C1 segment of cervical spinal cord (tissue), 14 donors: ENCODE measurements at regions not wholly inside any gene's neighbourhood (a gene's known extent, or its start where the extent isn't known, plus 50 kb on each side); places are given as distances from the start of the nearest gene placed in this dataset.
"Not testable (repeated sequence)": the region's sequence is repeated elsewhere in the genome, so short reads cannot be mapped to it uniquely, and the experiment has no call there.

Experiments used
- DNase-seq, 14 donors: peaks; one replicate each; lab custom pipeline; 2025; lab: John Stamatoyannopoulos, UW

- no peak for DNase-seq
Measured at GRCh38 chr5:56426693-56427092, 193.6 kb upstream of the ANKRD55 start.

GRCh38 chr5:56422076-56422762 is 189.1 kb upstream of the ANKRD55 start:
- no peak for DNase-seq

GRCh38 chr5:56421246-56422075 is 188.3 kb upstream of the ANKRD55 start:
- no peak for DNase-seq

- DNase-seq: no peak
Measured at GRCh38 chr5:56420323-56420722, 187.2 kb upstream of the ANKRD55 start.

- DNase-seq: no peak
Measured at GRCh38 chr5:56419667-56420066, 186.5 kb upstream of the ANKRD55 start.

GRCh38 chr5:56415356-56415765 is 182.2 kb upstream of the ANKRD55 start:
- peak in 7 of 14 donors; percentile 4 to 53 (median 22) for DNase-seq

- DNase-seq: no peak
Measured at GRCh38 chr5:56414066-56414465, 180.9 kb upstream of the ANKRD55 start.

GRCh38 chr5:56413546-56413945 is 180.4 kb upstream of the ANKRD55 start:
- DNase-seq: no peak

- DNase-seq: peak in 7 of 14 donors; percentile 8 to 57 (median 40)
Measured at GRCh38 chr5:56412601-56413379, 179.7 kb upstream of the ANKRD55 start.

- no peak for DNase-seq
Measured at GRCh38 chr5:56410696-56411095, 177.6 kb upstream of the ANKRD55 start.

- DNase-seq: peak in 5 of 14 donors; percentile 9 to 84 (median 20)
Measured at GRCh38 chr5:56409331-56410190, 176.4 kb upstream of the ANKRD55 start.

- no peak for DNase-seq
Measured at GRCh38 chr5:56406838-56407237, 173.7 kb upstream of the ANKRD55 start.

- DNase-seq: no peak
Measured at GRCh38 chr5:56406221-56406620, 173.1 kb upstream of the ANKRD55 start.

- no peak for DNase-seq
Measured at GRCh38 chr5:56405116-56405908, 172.2 kb upstream of the ANKRD55 start.

GRCh38 chr5:56402266-56403220 is 169.4 kb upstream of the ANKRD55 start:
- peak in 1 of 14 donors; percentile 17 for DNase-seq

GRCh38 chr5:56397796-56398195 is 164.7 kb upstream of the ANKRD55 start:
- not testable (repeated sequence) for DNase-seq

- no peak for DNase-seq
Measured at GRCh38 chr5:56396634-56397033, 163.5 kb upstream of the ANKRD55 start.

- no peak for DNase-seq
Measured at GRCh38 chr5:56389261-56389660, 156.1 kb upstream of the ANKRD55 start.
